ENCODE measurements at regions not wholly inside any gene's neighbourhood (a gene's known extent, or its start where the extent isn't known, plus 50 kb on each side); places are given as distances from the start of the nearest gene placed in this dataset.
A peak's percentile ranks its signal among the peaks of the same experiment; 100 is the strongest.
"Not testable (repeated sequence)": the region's sequence is repeated elsewhere in the genome, so short reads cannot be mapped to it uniquely, and the experiment has no call there.

GRCh38 chrX:113804291-113804690 lies 779.6 kb upstream of the HTR2C start:
- Mint-ChIP-seq H3K36me3 (no peaks in the 10 kb centered on the region), H3K27me3 (no peaks in the 10 kb centered on the region), H3K9me3 (no peaks in the 10 kb centered on the region), H3K27ac (no peak overlapping the region), H3K4me3 (no peak overlapping the region), H3K4me1 (ENCODE audit: unreplicated experiment) (peaks cover 10% of the 10 kb centered on the region)
- DNase-seq (ENCODE audit: extremely low spot score, unreplicated experiment), result no peak
- TF ChIP-seq CTCF (conservative IDR thresholded peaks at IDR 0.05), result no peak

GRCh38 chrX:113802837-113803236 lies 781.0 kb upstream of the HTR2C start:
- DNase-seq (ENCODE audit: extremely low spot score, unreplicated experiment), result no peak
- H3K4me1 Mint-ChIP-seq (ENCODE audit: unreplicated experiment), result peaks cover 10% of the 10 kb centered on the region
- no peaks in the 10 kb centered on the region for H3K9me3 Mint-ChIP-seq
- H3K27ac Mint-ChIP-seq, result peak overlapping the region; percentile 33
- H3K36me3 Mint-ChIP-seq, result no peaks in the 10 kb centered on the region
- no peak overlapping the region for H3K4me3 Mint-ChIP-seq
- TF ChIP-seq CTCF (conservative IDR thresholded peaks at IDR 0.05), result no peak
- no peaks in the 10 kb centered on the region for H3K27me3 Mint-ChIP-seq

GRCh38 chrX:113800955-113801354 lies 782.9 kb upstream of the HTR2C start:
- peaks cover 8% of the 10 kb centered on the region for H3K9me3 Mint-ChIP-seq
- peaks cover 10% of the 10 kb centered on the region for H3K4me1 Mint-ChIP-seq (ENCODE audit: unreplicated experiment)
- no peak for DNase-seq (ENCODE audit: extremely low spot score, unreplicated experiment)
- H3K36me3 Mint-ChIP-seq, result no peaks in the 10 kb centered on the region
- no peaks in the 10 kb centered on the region for H3K27me3 Mint-ChIP-seq
- no peak for TF ChIP-seq CTCF (conservative IDR thresholded peaks at IDR 0.05)
- no peak overlapping the region for H3K4me3 Mint-ChIP-seq
- H3K27ac Mint-ChIP-seq, result no peak overlapping the region

GRCh38 chrX:113793563-113793962 lies 790.3 kb upstream of the HTR2C start:
- no peak overlapping the region for H3K4me3 Mint-ChIP-seq
- H3K9me3 Mint-ChIP-seq, result peaks cover 12% of the 10 kb centered on the region
- no peak for DNase-seq (ENCODE audit: extremely low spot score, unreplicated experiment)
- no peak overlapping the region for H3K27ac Mint-ChIP-seq
- TF ChIP-seq CTCF (conservative IDR thresholded peaks at IDR 0.05), result no peak
- H3K4me1 Mint-ChIP-seq (ENCODE audit: unreplicated experiment), result peaks cover 10% of the 10 kb centered on the region
- H3K27me3 Mint-ChIP-seq, result no peaks in the 10 kb centered on the region
- H3K36me3 Mint-ChIP-seq, result no peaks in the 10 kb centered on the region

GRCh38 chrX:113790987-113791386 lies 792.9 kb upstream of the HTR2C start:
- Mint-ChIP-seq H3K4me3 (peak overlapping the region; percentile 33), H3K4me1 (ENCODE audit: unreplicated experiment) (peaks cover 14% of the 10 kb centered on the region), H3K27ac (no peak overlapping the region), H3K9me3 (peaks cover 9% of the 10 kb centered on the region), H3K27me3 (peaks cover 3% of the 10 kb centered on the region), H3K36me3 (no peaks in the 10 kb centered on the region)
- DNase-seq (ENCODE audit: extremely low spot score, unreplicated experiment), result no peak
- no peak for TF ChIP-seq CTCF (conservative IDR thresholded peaks at IDR 0.05)

GRCh38 chrX:113784754-113785153 lies 799.1 kb upstream of the HTR2C start:
- H3K4me1 Mint-ChIP-seq (ENCODE audit: unreplicated experiment); H3K27ac Mint-ChIP-seq; H3K4me3 Mint-ChIP-seq; H3K9me3 Mint-ChIP-seq; DNase-seq (ENCODE audit: extremely low spot score, unreplicated experiment); H3K36me3 Mint-ChIP-seq; H3K27me3 Mint-ChIP-seq: not testable (repeated sequence)
